ENCODE measurements at regions not wholly inside any gene's neighbourhood (a gene's known extent, or its start where the extent isn't known, plus 50 kb on each side); places are given as distances from the start of the nearest gene placed in this dataset.

DNA sequence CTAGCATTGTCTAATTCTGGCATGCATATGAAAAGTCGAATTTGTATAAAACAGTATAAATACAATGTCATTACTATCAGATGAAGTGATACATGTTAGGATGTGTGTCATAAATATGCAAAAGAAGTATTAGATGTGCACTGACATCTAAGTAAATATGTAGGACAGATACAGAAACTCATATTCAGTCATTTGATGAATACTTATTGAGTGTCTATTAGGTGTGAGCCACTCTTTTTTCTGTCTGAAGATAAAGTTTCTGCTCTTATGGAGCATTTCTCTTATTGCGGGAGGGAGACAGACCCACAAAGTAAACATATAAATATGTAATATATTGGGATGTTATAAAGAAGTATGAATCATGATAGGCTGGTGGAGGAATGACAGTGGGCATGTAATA, 426.6 kb upstream of the B3GALT2 start:
- H3K36me3 ChIP-seq (ENCODE audit: control insufficient read depth, insufficient read depth, low read length), result no peaks in the 10 kb centered on the region
- no peak for DNase-seq
- no peaks in the 10 kb centered on the region for H3K4me1 Mint-ChIP-seq
- TF ChIP-seq, protein P1, sequence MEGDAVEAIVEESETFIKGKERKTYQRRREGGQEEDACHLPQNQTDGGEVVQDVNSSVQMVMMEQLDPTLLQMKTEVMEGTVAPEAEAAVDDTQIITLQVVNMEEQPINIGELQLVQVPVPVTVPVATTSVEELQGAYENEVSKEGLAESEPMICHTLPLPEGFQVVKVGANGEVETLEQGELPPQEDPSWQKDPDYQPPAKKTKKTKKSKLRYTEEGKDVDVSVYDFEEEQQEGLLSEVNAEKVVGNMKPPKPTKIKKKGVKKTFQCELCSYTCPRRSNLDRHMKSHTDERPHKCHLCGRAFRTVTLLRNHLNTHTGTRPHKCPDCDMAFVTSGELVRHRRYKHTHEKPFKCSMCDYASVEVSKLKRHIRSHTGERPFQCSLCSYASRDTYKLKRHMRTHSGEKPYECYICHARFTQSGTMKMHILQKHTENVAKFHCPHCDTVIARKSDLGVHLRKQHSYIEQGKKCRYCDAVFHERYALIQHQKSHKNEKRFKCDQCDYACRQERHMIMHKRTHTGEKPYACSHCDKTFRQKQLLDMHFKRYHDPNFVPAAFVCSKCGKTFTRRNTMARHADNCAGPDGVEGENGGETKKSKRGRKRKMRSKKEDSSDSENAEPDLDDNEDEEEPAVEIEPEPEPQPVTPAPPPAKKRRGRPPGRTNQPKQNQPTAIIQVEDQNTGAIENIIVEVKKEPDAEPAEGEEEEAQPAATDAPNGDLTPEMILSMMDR (conservative IDR thresholded peaks at IDR 0.05), result no peak
- no peaks in the 10 kb centered on the region for H3K36me3 Mint-ChIP-seq (ENCODE audit: low read depth)
- no peaks in the 10 kb centered on the region for H3K27me3 ChIP-seq (ENCODE audit: control insufficient read depth, insufficient read depth, low read length, poor library complexity, severe bottlenecking)
- H3K27me3 Mint-ChIP-seq (ENCODE audit: insufficient read depth), result no peaks in the 10 kb centered on the region
- no peak overlapping the region for H3K27ac ChIP-seq (ENCODE audit: low read depth, low read length)
- H3K27ac Mint-ChIP-seq, result no peak overlapping the region
- H3K9me3 ChIP-seq (ENCODE audit: control insufficient read depth, low read length), result no peaks in the 10 kb centered on the region
- 88% methylated on average over 1 of the region's 2 CpGs; no CpG with 5 or more reads in 1 of the 2 experiments for WGBS, 2 experiments (ENCODE audit: insufficient coverage in 1 of 2, insufficient read length in 1 of 2)
- no peaks in the 10 kb centered on the region for H3K9me3 Mint-ChIP-seq
- no peaks in the 10 kb centered on the region for H3K4me1 ChIP-seq (ENCODE audit: control insufficient read depth, insufficient read depth, low read length)
- H3K9ac ChIP-seq (ENCODE audit: extremely low read depth, low read length, poor library complexity, severe bottlenecking), result no peak overlapping the region
- no peak overlapping the region for H3K4me3 Mint-ChIP-seq
- no peak overlapping the region for H3K4me3 ChIP-seq (ENCODE audit: low read length)

DNA sequence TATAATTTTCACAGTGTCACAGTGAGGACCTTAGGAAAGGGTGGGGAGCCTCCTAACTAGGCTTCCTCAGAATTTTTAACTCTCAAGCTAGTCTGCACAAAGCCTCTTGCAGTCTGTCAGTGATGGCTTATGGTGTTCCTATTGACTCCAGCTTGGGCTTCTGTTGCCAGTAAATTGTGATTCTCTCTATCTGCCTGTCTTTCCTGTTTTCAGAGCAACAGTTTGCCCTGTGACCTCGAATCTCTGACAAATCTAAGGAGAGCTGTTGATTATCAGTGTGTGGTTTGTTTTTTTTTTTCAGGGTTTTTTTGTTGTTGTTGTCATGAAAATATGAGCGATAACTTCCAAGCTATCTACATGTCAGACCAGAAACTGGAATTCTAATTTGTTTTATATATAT, 423.2 kb upstream of the B3GALT2 start:
- H3K9me3 Mint-ChIP-seq, result no peaks in the 10 kb centered on the region
- H3K27me3 Mint-ChIP-seq (ENCODE audit: insufficient read depth), result no peaks in the 10 kb centered on the region
- DNase-seq, result no peak
- Histone ChIP-seq H3K9ac (ENCODE audit: extremely low read depth, low read length, poor library complexity, severe bottlenecking) (no peak overlapping the region), H3K4me1 (ENCODE audit: control insufficient read depth, insufficient read depth, low read length) (no peaks in the 10 kb centered on the region), H3K4me3 (ENCODE audit: low read length) (no peak overlapping the region), H3K9me3 (ENCODE audit: control insufficient read depth, low read length) (no peaks in the 10 kb centered on the region), H3K27me3 (ENCODE audit: control insufficient read depth, insufficient read depth, low read length, poor library complexity, severe bottlenecking) (no peaks in the 10 kb centered on the region), H3K27ac (ENCODE audit: low read depth, low read length) (no peak overlapping the region), H3K36me3 (ENCODE audit: control insufficient read depth, insufficient read depth, low read length) (no peaks in the 10 kb centered on the region)
- no peak overlapping the region for H3K27ac Mint-ChIP-seq
- no peak overlapping the region for H3K4me3 Mint-ChIP-seq
- no peaks in the 10 kb centered on the region for H3K4me1 Mint-ChIP-seq
- TF ChIP-seq, protein P1 (conservative IDR thresholded peaks at IDR 0.05), result no peak
- H3K36me3 Mint-ChIP-seq (ENCODE audit: low read depth), result no peaks in the 10 kb centered on the region
- 94% methylated on average over 1 of the region's 2 CpGs; no CpG with 5 or more reads in 1 of the 2 experiments for WGBS, 2 experiments (ENCODE audit: insufficient coverage in 1 of 2, insufficient read length in 1 of 2)

DNA sequence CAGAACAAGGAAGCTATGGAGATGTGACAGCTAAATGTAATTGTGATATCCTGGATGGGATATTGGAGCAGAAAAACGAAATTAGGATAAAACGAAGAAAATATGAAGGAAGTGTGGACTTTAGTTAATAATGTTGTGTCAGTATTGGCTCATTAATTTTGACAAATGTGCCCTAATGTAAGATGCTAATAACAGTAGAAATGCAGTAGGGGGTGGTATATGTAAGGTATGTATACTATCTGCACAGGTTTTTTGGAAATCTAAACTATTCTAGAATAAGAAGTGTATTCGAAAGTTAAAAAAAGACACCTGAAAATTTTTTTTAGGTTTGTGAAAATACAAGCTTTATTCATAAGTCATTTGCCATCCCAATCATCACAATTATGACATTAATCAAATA, 421.4 kb upstream of the B3GALT2 start:
- Histone ChIP-seq H3K9me3 (ENCODE audit: control insufficient read depth, low read length) (no peaks in the 10 kb centered on the region), H3K27ac (ENCODE audit: low read depth, low read length) (no peak overlapping the region), H3K9ac (ENCODE audit: extremely low read depth, low read length, poor library complexity, severe bottlenecking) (no peak overlapping the region), H3K4me1 (ENCODE audit: control insufficient read depth, insufficient read depth, low read length) (no peaks in the 10 kb centered on the region), H3K36me3 (ENCODE audit: control insufficient read depth, insufficient read depth, low read length) (no peaks in the 10 kb centered on the region), H3K4me3 (ENCODE audit: low read length) (no peak overlapping the region), H3K27me3 (ENCODE audit: control insufficient read depth, insufficient read depth, low read length, poor library complexity, severe bottlenecking) (no peaks in the 10 kb centered on the region)
- no peak overlapping the region for H3K4me3 Mint-ChIP-seq
- WGBS, 2 experiments (ENCODE audit: insufficient coverage in 1 of 2, insufficient read length in 1 of 2), result 90 to 96% methylated on average over 2 of the region's 3 CpGs
- no peaks in the 10 kb centered on the region for H3K27me3 Mint-ChIP-seq (ENCODE audit: insufficient read depth)
- no peak overlapping the region for H3K27ac Mint-ChIP-seq
- no peaks in the 10 kb centered on the region for H3K36me3 Mint-ChIP-seq (ENCODE audit: low read depth)
- DNase-seq, result no peak
- peaks cover 6% of the 10 kb centered on the region for H3K4me1 Mint-ChIP-seq
- no peaks in the 10 kb centered on the region for H3K9me3 Mint-ChIP-seq
- TF ChIP-seq, protein P1 (conservative IDR thresholded peaks at IDR 0.05), result no peak
